OCI-LY1 (cell line): ENCODE measurements at regions not wholly inside any gene's neighbourhood (a gene's known extent, or its start where the extent isn't known, plus 50 kb on each side); places are given as distances from the start of the nearest gene placed in this dataset.

Experiments
- H2AFZ ChIP-seq: fragments of 200-600 bp; sonication (generic), shearing (Covaris generic); 2 replicates; pipeline ENCODE4 v1.6.0; 2014; ENCODE audit warnings: antibody characterized with exemption, mild to moderate bottlenecking, low read length
- H3F3A ChIP-seq: fragments of 200-600 bp; sonication (generic), shearing (Covaris generic); 2 replicates; pipeline ENCODE4 v1.6.0; 2014; ENCODE audit warnings: mild to moderate bottlenecking, antibody characterized with exemption, low read length, moderate library complexity; ENCODE audit not compliant: insufficient read depth
- H3K27ac ChIP-seq: fragments of 200-600 bp; sonication (generic); 2 replicates; pipeline ENCODE4 v1.5.1; 2014; ENCODE audit warnings: low read length, mixed run types, mild to moderate bottlenecking, low read depth; ENCODE audit not compliant: poor library complexity, severe bottlenecking
- H3K27me3 ChIP-seq: fragments of 200-600 bp; sonication (generic); 2 replicates; pipeline ENCODE4 v1.6.0; 2014; ENCODE audit warnings: antibody characterized with exemption, mild to moderate bottlenecking, low read length, moderate library complexity; ENCODE audit not compliant: insufficient read depth
- H3K36me3 ChIP-seq: fragments of 200-600 bp; sonication (generic); 2 replicates; pipeline ENCODE4 v1.6.1; 2014; ENCODE audit warnings: mild to moderate bottlenecking, antibody characterized with exemption, low read length, moderate library complexity, mixed read lengths; ENCODE audit not compliant: insufficient read depth
- H3K4me1 ChIP-seq: fragments of 200-600 bp; sonication (generic); 2 replicates; pipeline ENCODE4 v1.5.1; 2014; ENCODE audit warnings: mild to moderate bottlenecking, low read length, moderate library complexity; ENCODE audit not compliant: insufficient read depth, severe bottlenecking
- H3K4me2 ChIP-seq: fragments of 200-600 bp; sonication (generic), shearing (Covaris generic); 2 replicates; pipeline ENCODE4 v1.6.1; 2014; ENCODE audit warnings: low read length
- H3K4me3 ChIP-seq: fragments of 200-600 bp; sonication (generic); 2 replicates; pipeline ENCODE4 v1.5.1; 2014; ENCODE audit warnings: low read length, low read depth, mild to moderate bottlenecking, mixed read lengths; ENCODE audit not compliant: poor library complexity, severe bottlenecking
- H3K79me2 ChIP-seq: fragments of 200-600 bp; shearing (Covaris generic); 2 replicates; pipeline ENCODE4 v1.6.1; 2016; ENCODE audit warnings: mixed run types, low read length, mixed read lengths; ENCODE audit not compliant: insufficient read depth
- H3K9ac ChIP-seq: fragments of 200-600 bp; sonication (generic), shearing (Covaris generic); 2 replicates; pipeline ENCODE4 v1.6.1; 2014; ENCODE audit warnings: mild to moderate bottlenecking, low read length, mixed read lengths
- H3K9me2 ChIP-seq: fragments of 200-600 bp; sonication (generic), shearing (Covaris generic); 2 replicates; pipeline ENCODE4 v1.6.1; 2014; ENCODE audit warnings: low read depth, mild to moderate bottlenecking, low read length, mixed read lengths
- H3K9me3 ChIP-seq: fragments of 200-600 bp; shearing (Covaris generic); 2 replicates; pipeline ENCODE4 v1.6.1; 2014; ENCODE audit warnings: low read length, mixed read lengths
- H4K20me1 ChIP-seq: fragments of 200-600 bp; sonication (generic), shearing (Covaris generic); 2 replicates; pipeline ENCODE4 v1.6.0; 2016; ENCODE audit warnings: mild to moderate bottlenecking, low read length; ENCODE audit not compliant: insufficient read depth
- EZH2 ChIP-seq: fragments of 200-600 bp; sonication (generic), shearing (Covaris generic); IDR thresholded peaks from 2 replicates; pipeline ENCODE4 v1.8.0; 2017; ENCODE audit warnings: borderline replicate concordance, mixed run types, mild to moderate bottlenecking, antibody characterized with exemption, low read length, moderate library complexity, mixed read lengths
- TF ChIP-seq, protein P1 (sequence below): fragments of 200-600 bp; sonication (generic), shearing (Covaris generic); IDR thresholded peaks from 2 replicates; pipeline ENCODE4 v1.5.1; 2017; ENCODE audit warnings: mild to moderate bottlenecking, antibody characterized with exemption, low read length, moderate library complexity, mixed read lengths

DNA sequence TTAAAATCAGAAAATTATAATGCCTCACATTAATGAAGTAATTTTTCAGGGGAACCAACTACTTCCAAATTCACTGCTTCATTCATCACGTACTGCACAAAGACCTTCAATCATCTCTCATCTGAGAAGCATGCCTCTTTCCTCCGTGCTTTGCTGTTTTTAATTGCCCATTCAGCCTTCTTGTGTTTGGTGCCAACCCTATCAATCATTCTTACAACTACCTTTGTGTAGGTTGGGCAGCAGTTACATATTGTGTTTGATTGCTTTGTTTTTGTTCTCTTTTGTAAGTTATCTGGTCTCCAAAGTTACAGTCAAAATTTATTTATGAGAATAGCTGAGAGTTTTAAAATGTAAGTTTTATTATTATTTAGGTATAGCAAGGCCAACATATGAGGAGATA is 549.0 kb upstream of the SLC8A1 start:
- H3K4me2 ChIP-seq, result no peak overlapping the region
- TF ChIP-seq, protein P1, sequence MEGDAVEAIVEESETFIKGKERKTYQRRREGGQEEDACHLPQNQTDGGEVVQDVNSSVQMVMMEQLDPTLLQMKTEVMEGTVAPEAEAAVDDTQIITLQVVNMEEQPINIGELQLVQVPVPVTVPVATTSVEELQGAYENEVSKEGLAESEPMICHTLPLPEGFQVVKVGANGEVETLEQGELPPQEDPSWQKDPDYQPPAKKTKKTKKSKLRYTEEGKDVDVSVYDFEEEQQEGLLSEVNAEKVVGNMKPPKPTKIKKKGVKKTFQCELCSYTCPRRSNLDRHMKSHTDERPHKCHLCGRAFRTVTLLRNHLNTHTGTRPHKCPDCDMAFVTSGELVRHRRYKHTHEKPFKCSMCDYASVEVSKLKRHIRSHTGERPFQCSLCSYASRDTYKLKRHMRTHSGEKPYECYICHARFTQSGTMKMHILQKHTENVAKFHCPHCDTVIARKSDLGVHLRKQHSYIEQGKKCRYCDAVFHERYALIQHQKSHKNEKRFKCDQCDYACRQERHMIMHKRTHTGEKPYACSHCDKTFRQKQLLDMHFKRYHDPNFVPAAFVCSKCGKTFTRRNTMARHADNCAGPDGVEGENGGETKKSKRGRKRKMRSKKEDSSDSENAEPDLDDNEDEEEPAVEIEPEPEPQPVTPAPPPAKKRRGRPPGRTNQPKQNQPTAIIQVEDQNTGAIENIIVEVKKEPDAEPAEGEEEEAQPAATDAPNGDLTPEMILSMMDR, result no peak
- no peak for TF ChIP-seq EZH2
- no peaks in the 10 kb centered on the region for H3F3A ChIP-seq
- H3K36me3 ChIP-seq, result no peaks in the 10 kb centered on the region
- no peaks in the 10 kb centered on the region for H3K9me2 ChIP-seq
- H3K79me2 ChIP-seq, result no peaks in the 10 kb centered on the region
- H3K4me1 ChIP-seq, result no peaks in the 10 kb centered on the region
- no peaks in the 10 kb centered on the region for H4K20me1 ChIP-seq
- no peak overlapping the region for H3K9ac ChIP-seq
- H3K4me3 ChIP-seq, result no peak overlapping the region
- no peaks in the 10 kb centered on the region for H3K9me3 ChIP-seq
- H3K27me3 ChIP-seq, result no peaks in the 10 kb centered on the region
- H2AFZ ChIP-seq, result no peak overlapping the region
- no peak overlapping the region for H3K27ac ChIP-seq

DNA sequence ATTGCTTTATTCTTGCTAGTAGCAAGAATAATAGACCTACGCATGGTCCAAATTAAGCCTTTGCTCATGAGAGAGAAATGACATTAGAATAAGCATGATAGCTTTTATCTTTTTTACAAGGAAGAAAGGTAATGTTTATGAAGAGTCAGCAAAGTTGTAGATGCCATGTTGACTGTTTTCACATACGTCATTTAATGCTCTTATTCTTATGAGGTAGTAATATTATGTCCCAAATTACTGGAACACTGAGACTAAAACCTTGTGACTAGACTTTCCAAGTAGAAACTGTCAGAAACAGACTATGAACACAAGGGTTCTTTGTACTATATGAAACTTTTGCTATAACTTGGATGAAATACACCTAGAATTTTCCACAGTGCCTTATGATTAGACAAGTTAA is 552.8 kb upstream of the SLC8A1 start:
- TF ChIP-seq, protein P1, result no peak
- no peak for TF ChIP-seq EZH2
- Histone ChIP-seq H3K4me3 (no peak overlapping the region), H3K79me2 (no peaks in the 10 kb centered on the region)

GRCh38 chr2:41020358-41020757 is 568.5 kb upstream of the SLC8A1 start:
- no peak for TF ChIP-seq EZH2
- TF ChIP-seq, protein P1, result no peak
- Histone ChIP-seq H3F3A (no peaks in the 10 kb centered on the region), H3K9ac (no peak overlapping the region), H3K36me3 (no peaks in the 10 kb centered on the region), H3K79me2 (no peaks in the 10 kb centered on the region), H4K20me1 (no peaks in the 10 kb centered on the region), H2AFZ (no peak overlapping the region), H3K4me3 (no peak overlapping the region), H3K9me3 (no peaks in the 10 kb centered on the region), H3K4me2 (no peak overlapping the region), H3K27me3 (no peaks in the 10 kb centered on the region), H3K27ac (no peak overlapping the region), H3K9me2 (no peaks in the 10 kb centered on the region), H3K4me1 (no peaks in the 10 kb centered on the region)

More for the DNA sequence above, 552.8 kb upstream of the SLC8A1 start:
- H3K9ac ChIP-seq, result no peak overlapping the region
- H3K9me3 ChIP-seq, result no peaks in the 10 kb centered on the region
- no peaks in the 10 kb centered on the region for H3K36me3 ChIP-seq
- H3K27ac ChIP-seq, result no peak overlapping the region
- H3F3A ChIP-seq, result no peaks in the 10 kb centered on the region
- H3K4me1 ChIP-seq, result no peaks in the 10 kb centered on the region
- no peak overlapping the region for H2AFZ ChIP-seq
- H3K27me3 ChIP-seq, result no peaks in the 10 kb centered on the region
- no peaks in the 10 kb centered on the region for H3K9me2 ChIP-seq
- no peak overlapping the region for H3K4me2 ChIP-seq
- H4K20me1 ChIP-seq, result no peaks in the 10 kb centered on the region
